Left ventricle myocardium superior (tissue), 1 donor: ENCODE measurements at regions not wholly inside any gene's neighbourhood (a gene's known extent, or its start where the extent isn't known, plus 50 kb on each side); places are given as distances from the start of the nearest gene placed in this dataset.
A peak's percentile ranks its signal among the peaks of the same experiment; 100 is the strongest.

Experiments used
- ATAC-seq: fragments of 200-7000 bp; cut with Tn5 transposase; one replicate; pipeline ENCODE4 v1.9.1; 2020; ENCODE audit warnings: mild to moderate bottlenecking, moderate library complexity
- DNase-seq: peaks from one replicate; pipeline ENCODE4 v3.0.0-alpha.2; 2020
- intact Hi-C: fragments of 100-400 bp; cut with micrococcal nuclease; formaldehyde crosslinking; loops from one replicate; pipeline ENCODE4 v1.11.0; 2022
- donor health status: DM: no; HTN: yes; CAD: no; lungs with severe emphysema.

DNA sequence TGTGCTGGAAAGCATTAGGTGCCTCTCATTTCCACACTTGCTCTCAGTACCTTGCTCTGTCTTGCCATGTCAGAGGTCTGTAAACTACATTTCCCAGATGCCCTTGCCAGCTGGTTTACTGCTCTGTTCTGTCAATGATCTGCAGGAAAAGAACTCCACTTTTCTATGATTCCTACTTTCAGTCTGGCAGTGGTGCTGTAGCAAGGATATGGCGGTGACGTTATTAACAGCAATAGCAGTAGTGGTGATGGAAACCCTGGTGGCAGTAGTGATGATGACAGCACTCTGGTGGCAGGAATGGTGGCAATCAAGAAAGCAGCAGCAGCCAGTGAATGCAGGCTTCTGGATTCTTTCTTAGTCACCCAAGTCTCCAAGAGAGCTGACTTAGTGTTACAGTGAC, 665.2 kb downstream of the DIPK2A start:
- no peak for ATAC-seq
- DNase-seq = no peak
- intact Hi-C loops = no loop called here

DNA sequence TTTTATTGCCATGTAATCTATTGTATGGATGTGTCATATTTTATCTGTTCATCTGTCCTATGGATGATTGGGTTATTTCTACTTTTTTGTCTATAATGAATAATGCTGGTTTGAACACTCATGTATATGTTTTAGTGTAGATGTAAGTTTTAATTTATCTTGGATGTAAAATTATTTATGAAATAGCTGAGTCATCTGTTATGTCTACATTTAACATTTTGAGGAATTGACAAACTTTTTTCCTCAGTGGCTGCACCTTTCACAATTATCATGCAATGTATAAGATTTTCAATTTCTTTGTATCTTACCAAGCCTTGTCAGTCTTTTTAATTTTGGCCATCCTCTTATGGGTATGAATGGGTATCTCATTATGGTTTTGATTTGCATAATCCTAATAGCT, 666.4 kb downstream of the DIPK2A start:
- no peak for DNase-seq
- ATAC-seq = no peak
- intact Hi-C loops = no loop called here

- no peak for DNase-seq
- intact Hi-C loops = no loop called here
- no peak for ATAC-seq
Observed at GRCh38 chr3:144643771-144644198, 672.2 kb downstream of the DIPK2A start.

GRCh38 chr3:144645300-144645699, 673.7 kb downstream of the DIPK2A start:
- ATAC-seq = no peak
- intact Hi-C loops = no loop called here
- DNase-seq = no peak

- ATAC-seq (no peak), DNase-seq (no peak)
- intact Hi-C loops = no loop called here
Observed at GRCh38 chr3:144650380-144650779, 678.8 kb downstream of the DIPK2A start.

DNA sequence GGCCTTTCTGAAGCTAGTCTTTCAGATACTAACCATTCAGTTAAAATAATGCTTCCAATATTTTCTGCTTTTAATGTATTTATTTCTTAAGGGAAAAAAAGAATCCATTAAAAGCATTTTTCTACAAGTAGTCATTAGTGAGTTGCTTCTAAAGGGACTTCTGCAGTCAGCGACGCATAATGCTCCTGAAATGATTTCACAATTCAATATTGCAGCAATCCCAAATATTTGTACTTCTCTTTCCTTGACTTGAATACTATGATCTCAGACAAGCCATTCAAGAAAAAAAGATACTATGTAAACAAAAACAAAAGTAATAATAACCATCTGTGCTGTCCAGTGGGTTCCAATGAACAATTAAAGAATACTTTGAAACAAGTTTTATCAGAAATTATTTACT, 681.0 kb downstream of the DIPK2A start:
- DNase-seq = no peak
- ATAC-seq = no peak
- intact Hi-C loops = no loop called here

DNA sequence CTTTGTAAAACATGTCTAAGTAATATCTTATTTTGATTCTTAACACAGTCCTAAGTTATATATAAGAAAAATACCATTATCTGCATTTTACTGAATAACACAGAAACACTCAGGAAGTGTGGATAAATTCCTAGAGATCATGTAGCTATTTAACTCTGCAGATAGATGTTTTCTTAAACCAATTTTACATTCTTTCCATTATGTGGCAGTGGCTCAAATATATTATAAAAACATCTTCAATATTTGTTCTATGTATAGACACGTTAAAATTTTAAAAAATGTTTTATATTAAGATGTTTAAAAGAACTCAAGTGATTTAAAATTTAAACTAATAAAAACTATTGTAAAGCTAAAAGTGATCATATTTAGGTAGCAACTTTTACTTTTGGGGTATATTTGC, 683.8 kb downstream of the DIPK2A start:
- intact Hi-C loops = no loop called here
- no peak for DNase-seq

DNA sequence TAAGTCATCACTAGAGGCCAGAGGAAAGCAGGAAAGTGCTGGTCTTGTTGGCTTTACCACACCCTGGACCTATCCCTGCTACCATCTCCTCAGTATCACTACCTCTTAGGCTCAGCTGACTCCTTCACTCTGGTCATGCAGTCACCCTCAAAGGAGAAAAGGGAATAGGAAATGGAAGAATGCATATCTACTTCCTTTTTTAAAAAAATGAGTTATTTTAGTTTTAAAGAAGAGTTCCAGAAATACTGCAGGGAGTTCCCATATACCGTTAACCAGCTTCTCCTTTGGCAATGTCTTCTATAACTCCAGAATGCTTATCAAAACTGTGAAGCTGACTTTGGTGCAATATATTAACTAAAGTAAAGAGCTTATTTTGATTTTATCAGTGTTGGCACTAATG, 688.6 kb downstream of the DIPK2A start:
- DNase-seq = no peak
- intact Hi-C loops = no loop called here
- peak; percentile 35 for ATAC-seq

More for the DNA sequence above, 683.8 kb downstream of the DIPK2A start:
- no peak for ATAC-seq

DNA sequence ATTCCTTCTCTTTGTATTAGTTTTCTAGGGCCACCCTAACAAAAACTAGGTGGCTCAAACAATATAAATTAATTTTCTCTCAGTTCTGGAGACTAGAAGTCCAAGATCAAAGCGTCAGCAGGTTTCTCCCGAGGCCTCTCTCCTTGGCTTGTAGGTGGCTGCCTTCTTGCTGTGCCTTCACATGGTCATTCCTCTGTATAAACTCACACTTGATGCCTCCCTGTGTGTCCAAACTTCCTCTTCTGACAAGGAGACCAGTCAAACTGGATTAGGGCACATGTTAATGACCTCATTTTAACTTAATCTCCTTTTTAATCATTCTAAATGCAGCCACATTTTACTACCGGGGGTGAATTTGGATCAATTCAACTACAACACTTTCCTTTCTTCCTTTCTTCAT, 691.1 kb downstream of the DIPK2A start:
- ATAC-seq (no peak), DNase-seq (no peak)
- intact Hi-C loops = no loop called here

- ATAC-seq = no peak
- intact Hi-C loops = no loop called here
- no peak for DNase-seq
Observed at GRCh38 chr3:144663456-144664436, 692.1 kb downstream of the DIPK2A start.

DNA sequence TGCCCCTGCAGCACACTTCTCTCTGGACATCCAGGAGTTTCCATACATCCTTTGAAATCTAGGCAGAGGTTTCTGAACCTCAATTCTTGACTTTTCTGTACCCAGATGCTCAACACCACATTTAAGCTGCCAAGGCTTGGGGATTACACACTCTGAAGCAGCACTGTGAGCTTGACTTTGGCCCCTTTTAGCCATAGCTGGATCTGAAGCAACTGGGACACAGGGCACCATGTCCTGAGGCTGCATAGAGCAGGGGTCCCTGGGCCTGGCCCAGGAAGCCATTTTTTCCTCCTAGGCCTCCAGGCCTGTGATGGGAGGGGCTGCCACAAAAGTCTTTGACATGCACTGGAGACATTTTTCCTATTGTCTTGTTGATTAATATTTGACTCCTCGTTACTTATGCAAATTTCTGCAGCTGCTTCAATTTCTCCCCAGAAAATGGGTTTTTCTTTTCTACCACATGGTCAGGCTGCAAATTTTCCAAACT, 694.0 kb downstream of the DIPK2A start:
- intact Hi-C loops = no loop called here
- no peak for ATAC-seq
- DNase-seq = no peak

DNA sequence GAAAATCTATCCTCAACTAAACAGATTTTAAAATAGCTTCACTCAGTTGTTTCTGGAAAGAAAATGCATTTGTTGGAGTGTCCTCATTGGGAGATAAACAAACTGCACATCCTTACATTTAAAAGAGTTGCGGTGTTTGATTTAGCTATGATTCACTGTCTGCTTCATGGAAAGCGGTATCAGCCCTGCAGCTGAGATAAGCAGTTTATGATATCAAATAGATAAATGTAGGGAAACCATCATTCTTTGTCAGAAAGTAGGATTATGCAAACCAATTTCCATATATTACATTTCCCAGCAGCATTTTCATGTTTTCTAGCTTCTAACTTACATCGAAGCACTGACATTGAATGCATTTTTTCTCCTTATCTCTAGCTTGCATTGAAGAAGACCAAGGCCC, 698.9 kb downstream of the DIPK2A start:
- DNase-seq = no peak
- ATAC-seq = no peak
- intact Hi-C loops = no loop called here

DNA sequence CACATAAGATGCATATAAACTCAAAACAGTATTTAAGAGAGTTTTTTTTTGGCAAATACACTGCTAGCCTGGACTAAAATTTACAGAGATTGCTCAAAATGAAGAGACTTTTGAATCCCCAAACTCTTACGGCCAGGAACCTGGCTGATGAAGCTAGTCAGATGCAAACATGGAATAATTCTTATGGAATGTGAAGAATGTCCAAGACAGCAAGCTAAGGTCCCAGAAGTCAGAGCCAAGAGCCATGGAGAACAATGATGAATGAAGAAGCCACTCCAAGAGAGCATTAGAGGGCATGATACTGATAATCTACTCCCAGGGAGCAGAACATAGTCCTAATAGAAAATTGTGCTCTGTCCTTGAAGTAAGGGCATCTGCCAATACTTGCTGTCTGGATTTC, 705.5 kb downstream of the DIPK2A start:
- no peak for ATAC-seq
- intact Hi-C loops = no loop called here

DNA sequence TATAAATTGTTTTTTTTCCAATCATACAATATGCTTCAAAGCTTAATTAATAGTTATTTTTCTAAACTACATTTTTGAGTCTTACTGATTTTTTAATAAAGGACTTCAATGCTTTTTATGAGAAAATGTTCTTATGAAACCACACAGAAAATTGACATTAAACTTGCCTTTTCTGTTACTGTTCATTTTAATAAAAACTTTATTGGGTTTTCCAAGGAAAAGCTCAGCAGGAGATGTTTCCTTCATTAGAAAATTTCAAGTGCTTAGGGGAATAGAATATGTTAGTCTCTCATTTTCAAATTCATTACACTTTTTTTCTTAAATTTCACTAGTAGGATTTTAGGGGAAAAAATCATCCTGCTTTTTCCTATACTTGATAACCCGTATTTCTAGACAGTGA, 711.4 kb downstream of the DIPK2A start:
- ATAC-seq = no peak
- intact Hi-C loops = no loop called here
- no peak for DNase-seq

More for the DNA sequence above, 705.5 kb downstream of the DIPK2A start:
- DNase-seq = no peak

DNA sequence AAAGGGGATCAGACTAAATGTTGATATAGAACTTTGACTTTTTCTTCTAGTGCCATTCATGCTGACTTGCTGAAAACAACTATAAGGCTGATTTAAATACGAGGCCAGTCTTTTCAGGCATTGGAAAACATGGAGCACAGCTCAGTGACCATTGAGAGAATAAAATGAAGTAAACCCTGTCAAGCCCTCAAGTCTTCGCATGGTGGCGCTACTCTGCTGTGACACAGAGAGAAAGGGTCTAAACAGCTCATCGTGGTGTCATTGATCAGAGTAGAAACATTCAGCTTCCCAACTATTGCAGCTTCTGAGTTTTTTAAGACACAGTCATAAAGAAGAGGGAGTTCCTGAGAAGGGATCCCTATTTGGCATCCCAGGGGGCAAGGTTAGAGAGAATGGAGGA, 716.2 kb downstream of the DIPK2A start:
- ATAC-seq = no peak
- intact Hi-C loops = no loop called here
- no peak for DNase-seq

DNA sequence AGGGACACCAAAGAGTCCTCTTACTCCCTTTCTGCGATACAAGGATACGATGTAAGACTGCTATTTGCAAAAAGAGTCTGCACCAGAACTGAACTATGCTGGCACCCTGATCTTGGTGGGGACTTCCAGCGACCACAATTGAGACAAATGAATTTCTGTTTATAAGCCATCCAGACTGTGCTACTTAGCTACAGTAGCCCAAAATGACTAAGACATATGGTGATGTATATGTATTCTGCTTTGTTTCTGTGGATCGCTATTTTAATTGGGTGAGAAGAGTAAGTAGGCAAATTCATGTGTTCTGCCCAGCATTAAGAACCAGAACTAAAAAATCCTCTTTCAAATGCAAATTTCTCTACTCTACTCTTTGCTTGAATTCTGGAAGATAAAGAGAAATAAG, 720.9 kb downstream of the DIPK2A start:
- no peak for ATAC-seq
- DNase-seq = no peak

DNA sequence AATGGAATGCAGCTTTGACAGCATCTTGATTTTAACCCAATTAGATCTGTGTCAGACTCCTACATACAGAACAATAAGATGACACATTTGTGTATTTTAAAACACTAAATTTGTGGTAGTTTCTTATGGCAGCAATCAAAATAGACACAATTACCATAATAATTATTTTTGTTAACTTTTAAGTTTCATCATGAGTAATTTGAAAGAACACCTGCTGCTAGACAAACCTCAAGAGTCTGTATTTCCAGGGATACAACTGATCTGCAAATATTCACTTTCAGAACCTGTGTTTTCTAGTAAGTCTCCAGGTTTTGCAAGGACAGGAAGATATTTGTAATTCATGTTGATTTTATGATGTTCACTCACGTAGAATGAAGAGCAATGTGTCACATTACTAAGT, 736.8 kb downstream of the DIPK2A start:
- intact Hi-C loops = no loop called here
- no peak for DNase-seq
- ATAC-seq = no peak

More for the DNA sequence above, 720.9 kb downstream of the DIPK2A start:
- intact Hi-C loops = no loop called here

DNA sequence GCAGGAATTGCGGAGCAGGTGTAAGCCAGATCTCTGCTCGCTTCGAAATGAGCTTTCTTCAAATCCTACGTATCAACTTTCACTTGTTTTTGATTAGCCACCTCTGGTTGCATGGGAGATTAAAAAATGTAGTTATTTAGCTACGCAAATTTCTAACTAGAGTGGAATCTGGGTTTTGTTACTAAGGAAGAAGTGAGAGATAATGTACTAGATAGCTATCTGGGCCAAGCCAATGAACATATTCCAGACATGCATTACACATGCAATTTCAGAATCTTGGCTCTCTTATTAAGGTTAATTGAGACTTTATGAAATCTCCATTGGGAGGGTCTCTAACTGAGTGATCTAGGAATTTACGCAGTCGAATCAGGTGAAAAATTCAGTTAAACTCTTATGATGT, 765.7 kb downstream of the DIPK2A start:
- intact Hi-C loops = no loop called here
- DNase-seq (no peak), ATAC-seq (no peak)

DNA sequence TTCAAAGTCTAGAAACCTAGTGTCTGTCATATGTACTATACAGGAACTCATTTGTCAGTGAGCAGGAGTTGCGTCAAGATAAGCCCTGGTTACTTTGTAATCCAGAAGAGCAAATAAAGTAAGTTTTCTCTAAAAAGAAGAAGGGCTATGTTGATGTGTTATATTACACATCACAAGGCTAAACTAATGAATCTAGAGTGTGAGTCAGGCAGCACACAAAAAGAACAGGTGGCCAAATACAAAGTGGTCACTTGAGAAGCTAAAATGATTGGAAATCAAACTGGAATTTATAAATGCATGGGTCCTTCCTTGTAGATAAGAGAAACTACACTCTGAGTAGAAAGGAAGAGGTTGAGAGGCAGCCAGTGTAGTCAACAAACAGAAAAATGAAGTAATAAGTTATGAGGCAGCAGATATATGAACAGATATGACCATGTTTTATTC, 771.6 kb downstream of the DIPK2A start:
- intact Hi-C loops = no loop called here
- ATAC-seq (no peak), DNase-seq (no peak)

DNA sequence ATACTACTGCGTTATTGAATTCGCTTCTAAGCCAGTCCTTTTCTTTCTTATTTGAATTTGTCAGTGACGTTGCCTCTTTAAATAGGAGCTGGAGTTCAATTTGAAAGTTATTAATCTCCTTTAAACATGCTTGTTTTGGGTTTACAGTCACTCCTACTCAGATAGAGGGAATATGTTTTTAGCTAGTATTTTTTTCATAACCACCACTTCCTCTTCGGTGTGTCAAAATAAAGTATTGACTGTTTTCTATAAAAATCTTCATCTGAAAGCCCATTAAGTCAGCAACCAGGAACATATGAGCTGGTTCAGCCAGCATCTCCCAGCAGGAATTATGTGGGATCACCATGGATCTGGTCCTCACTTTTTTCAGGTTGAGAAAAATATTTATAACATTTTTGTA, 772.9 kb downstream of the DIPK2A start:
- intact Hi-C loops = no loop called here
- DNase-seq (no peak), ATAC-seq (no peak)

DNA sequence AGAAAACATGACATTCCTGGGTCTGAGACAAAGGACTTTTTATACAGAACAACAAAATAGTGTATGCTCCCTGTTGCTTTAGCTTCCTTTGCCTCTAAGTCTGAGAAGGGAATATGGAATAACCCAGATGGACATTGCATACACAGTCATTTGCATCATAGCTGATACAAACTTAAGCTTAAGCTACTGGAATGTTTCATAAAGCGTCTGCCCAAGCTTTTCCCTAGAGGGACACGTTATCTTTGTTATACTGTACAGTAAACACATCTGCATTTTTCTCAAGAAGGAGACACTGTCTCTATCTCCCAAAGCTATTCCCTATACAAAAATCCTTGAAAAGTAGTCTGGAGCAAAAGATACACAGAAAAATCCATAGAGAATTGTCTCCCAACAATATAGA, 775.0 kb downstream of the DIPK2A start:
- ATAC-seq (no peak), DNase-seq (no peak)
- intact Hi-C loops = no loop called here
